ENCODE measurements at regions not wholly inside any gene's neighbourhood (a gene's known extent, or its start where the extent isn't known, plus 50 kb on each side); places are given as distances from the start of the nearest gene placed in this dataset.

DNA sequence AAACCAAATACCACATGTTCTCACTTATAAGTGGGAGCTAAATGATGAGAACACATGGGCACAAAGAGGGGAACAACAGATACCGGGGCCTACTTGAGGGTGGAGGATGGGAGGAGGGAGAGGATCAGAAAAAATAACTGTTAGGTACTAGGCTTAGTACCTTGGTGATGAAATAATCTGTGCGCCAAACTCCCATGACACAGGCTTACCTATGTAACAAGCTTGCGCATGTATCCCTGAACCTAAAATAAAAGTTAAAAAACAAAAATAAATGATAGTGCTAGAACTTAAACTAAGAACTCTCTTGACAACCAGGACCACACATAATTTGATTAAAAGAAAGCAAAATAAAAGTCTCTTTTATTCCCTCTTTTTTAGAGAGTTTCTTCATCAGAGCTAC lies 150.6 kb downstream of the CHIC2 start:
- TF ChIP-seq, protein P1, sequence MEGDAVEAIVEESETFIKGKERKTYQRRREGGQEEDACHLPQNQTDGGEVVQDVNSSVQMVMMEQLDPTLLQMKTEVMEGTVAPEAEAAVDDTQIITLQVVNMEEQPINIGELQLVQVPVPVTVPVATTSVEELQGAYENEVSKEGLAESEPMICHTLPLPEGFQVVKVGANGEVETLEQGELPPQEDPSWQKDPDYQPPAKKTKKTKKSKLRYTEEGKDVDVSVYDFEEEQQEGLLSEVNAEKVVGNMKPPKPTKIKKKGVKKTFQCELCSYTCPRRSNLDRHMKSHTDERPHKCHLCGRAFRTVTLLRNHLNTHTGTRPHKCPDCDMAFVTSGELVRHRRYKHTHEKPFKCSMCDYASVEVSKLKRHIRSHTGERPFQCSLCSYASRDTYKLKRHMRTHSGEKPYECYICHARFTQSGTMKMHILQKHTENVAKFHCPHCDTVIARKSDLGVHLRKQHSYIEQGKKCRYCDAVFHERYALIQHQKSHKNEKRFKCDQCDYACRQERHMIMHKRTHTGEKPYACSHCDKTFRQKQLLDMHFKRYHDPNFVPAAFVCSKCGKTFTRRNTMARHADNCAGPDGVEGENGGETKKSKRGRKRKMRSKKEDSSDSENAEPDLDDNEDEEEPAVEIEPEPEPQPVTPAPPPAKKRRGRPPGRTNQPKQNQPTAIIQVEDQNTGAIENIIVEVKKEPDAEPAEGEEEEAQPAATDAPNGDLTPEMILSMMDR (IDR thresholded peaks at IDR 0.05; ENCODE audit: low read depth, low read length, missing control alignments) = no peak
- no peak overlapping the region for H3K4me3 ChIP-seq (ENCODE audit: low read depth, low read length)
- no peak for DNase-seq (ENCODE audit: low read depth)

DNA sequence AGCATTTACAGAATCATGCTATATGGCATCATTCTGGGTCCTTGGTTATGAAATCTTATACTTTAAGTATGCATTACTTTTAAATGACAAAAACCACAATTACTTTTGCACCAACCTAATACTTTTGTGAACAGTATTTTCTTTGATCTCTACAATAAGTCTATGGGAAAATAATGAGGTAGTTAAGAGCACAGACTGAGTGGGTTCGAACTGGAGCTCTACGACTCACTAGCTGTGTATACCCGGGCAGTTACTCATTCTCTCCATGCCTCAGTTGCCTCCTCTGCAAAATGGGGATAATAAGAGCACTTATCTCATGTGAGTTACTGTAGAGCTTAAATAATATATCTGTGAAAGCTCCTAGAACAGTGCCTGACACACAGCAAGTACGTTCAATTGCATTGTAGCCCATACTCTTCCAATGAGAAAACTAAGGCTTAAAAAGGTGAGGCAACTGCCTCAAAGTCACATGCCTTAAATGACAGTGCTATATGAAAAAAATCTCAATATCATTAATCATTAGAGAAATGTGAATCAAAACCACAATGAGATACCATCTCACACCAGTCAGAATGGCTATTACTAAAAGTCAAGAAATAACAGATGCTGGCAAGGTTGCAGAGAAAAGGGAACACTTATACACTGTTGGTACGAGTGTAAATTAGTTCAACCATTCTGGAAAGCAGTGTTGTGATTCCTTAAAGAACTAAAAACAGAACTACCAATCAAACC lies 151.5 kb downstream of the CHIC2 start:
- no peak for DNase-seq (ENCODE audit: low read depth)
- TF ChIP-seq, protein P1 (IDR thresholded peaks at IDR 0.05; ENCODE audit: low read depth, low read length, missing control alignments) = no peak
- H3K4me3 ChIP-seq (ENCODE audit: low read depth, low read length) = no peak overlapping the region

DNA sequence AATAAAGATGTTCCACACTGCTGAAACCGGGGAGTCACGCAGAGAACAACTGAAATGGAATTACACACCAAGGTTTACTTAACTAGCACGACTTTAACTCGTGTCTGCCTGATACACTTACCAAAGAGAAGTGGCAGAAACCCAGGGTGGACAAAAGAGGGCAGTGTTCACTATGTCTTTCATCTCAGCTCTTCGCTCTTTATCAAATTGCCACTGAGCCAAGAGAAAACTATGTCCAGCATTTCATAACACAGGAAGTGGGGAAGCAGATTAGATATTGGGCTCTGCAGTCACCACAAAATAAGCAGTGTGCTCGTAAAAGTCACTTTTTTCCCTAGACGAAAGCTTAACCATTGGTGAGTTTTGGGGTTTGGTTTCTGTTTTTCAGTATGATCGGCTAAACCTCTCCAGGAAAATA lies 155.7 kb downstream of the CHIC2 start:
- no peak overlapping the region for H3K4me3 ChIP-seq (ENCODE audit: low read depth, low read length)
- TF ChIP-seq, protein P1 (IDR thresholded peaks at IDR 0.05; ENCODE audit: low read depth, low read length, missing control alignments) = peak; percentile 69
- DNase-seq (ENCODE audit: low read depth) = peak; percentile 19

DNA sequence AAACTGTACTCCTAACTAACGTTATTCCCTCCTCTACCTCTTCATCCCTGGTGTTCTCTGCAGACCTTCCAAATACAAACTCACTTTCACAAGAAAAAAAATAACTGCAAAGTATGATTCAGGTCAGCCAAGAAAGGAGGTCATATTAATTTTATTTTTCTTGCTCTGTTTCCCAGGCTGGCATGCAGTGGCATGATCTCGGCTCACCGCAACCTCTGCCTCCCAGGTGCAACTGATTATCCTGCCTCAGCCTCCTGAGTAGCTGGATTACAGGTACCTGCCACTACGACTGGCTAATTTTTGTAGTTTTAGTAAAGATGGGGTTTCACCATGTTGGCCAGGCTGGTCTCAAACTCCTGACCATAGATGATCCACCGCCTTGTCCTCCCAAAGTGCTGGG lies 156.6 kb downstream of the CHIC2 start:
- DNase-seq (ENCODE audit: low read depth) = no peak
- no peak overlapping the region for H3K4me3 ChIP-seq (ENCODE audit: low read depth, low read length)
- TF ChIP-seq, protein P1 (IDR thresholded peaks at IDR 0.05; ENCODE audit: low read depth, low read length, missing control alignments) = no peak

DNA sequence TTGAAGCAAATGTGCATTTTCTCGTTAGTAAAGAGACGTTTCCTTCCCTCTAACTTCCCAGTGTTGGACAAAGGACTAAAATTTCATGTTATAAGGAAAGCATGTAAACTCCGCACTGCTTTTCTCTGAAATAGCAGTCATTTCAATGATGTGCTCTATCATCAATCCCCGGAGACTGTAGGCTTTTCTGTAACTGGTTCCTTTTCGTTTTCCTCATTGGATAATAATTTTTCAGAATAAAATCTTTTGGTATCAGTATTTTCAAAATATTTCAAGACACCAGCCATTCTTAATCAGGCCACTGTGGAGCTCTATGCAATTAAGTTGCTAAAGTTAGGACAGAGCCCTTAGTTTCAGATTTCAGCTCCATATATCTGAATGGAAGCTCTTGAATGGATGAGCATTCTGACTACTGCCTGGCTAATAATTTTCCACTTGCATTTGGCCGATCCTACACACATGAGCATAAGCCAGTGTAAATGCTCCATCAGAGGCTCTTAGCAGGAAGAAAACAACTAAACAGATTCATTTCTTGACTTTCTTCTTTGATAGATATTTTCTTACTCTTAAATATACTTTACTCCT lies 157.7 kb downstream of the CHIC2 start:
- DNase-seq (ENCODE audit: low read depth) = no peak
- TF ChIP-seq, protein P1 (IDR thresholded peaks at IDR 0.05; ENCODE audit: low read depth, low read length, missing control alignments) = no peak
- no peak overlapping the region for H3K4me3 ChIP-seq (ENCODE audit: low read depth, low read length)

DNA sequence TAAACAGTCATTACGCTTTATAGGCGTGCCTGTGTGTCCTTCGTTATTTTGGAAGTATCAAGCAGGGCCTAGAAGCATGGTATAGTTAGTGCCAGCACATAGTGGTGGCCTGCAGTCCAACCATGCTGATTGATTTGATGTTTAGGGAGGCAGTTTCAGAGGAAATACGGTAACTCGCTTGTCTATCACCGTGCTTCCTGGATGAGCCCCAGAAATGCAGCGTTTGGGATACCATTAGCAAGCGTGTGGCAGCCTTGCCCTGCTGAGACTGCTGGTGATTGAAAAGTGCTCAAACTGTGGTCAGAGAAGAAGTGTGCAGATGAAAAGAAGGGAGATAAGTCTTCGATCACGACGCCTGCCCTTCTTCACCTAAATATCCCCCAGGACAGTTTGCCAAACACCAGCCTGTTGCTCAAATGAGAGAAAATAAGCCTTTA lies 158.4 kb downstream of the CHIC2 start:
- DNase-seq (ENCODE audit: low read depth) = peak; percentile 13
- H3K4me3 ChIP-seq (ENCODE audit: low read depth, low read length) = peak overlapping the region; percentile 48
- TF ChIP-seq, protein P1 (IDR thresholded peaks at IDR 0.05; ENCODE audit: low read depth, low read length, missing control alignments) = no peak
